Astrocyte of the cerebellum (primary cell): ENCODE measurements at regions not wholly inside any gene's neighbourhood (a gene's known extent, or its start where the extent isn't known, plus 50 kb on each side); places are given as distances from the start of the nearest gene placed in this dataset.

ENCODE experiments used
- DNase-seq: peaks from one replicate; pipeline ENCODE4 v3.0.0-alpha.2; 2011; ENCODE audit warnings: low read depth
- H3K4me3 ChIP-seq: 2 replicates; pipeline ENCODE4 v1.5.1; 2011; ENCODE audit warnings: mild to moderate bottlenecking, low read depth, low read length, moderate library complexity
- in situ Hi-C: cut with HindIII; loops from 2 replicates; pipeline ENCODE4 v1.10.0; 2017; ENCODE audit warnings: low sequenced_read_pairs
- TF ChIP-seq, protein P1 (sequence below): IDR thresholded peaks from 2 replicates; pipeline ENCODE4 v1.5.1; 2012; ENCODE audit warnings: low read length, low read depth, moderate library complexity, mild to moderate bottlenecking; ENCODE audit errors: missing control alignments

- no peak for DNase-seq
- in situ Hi-C loops: no loop called here
- TF ChIP-seq, protein P1, sequence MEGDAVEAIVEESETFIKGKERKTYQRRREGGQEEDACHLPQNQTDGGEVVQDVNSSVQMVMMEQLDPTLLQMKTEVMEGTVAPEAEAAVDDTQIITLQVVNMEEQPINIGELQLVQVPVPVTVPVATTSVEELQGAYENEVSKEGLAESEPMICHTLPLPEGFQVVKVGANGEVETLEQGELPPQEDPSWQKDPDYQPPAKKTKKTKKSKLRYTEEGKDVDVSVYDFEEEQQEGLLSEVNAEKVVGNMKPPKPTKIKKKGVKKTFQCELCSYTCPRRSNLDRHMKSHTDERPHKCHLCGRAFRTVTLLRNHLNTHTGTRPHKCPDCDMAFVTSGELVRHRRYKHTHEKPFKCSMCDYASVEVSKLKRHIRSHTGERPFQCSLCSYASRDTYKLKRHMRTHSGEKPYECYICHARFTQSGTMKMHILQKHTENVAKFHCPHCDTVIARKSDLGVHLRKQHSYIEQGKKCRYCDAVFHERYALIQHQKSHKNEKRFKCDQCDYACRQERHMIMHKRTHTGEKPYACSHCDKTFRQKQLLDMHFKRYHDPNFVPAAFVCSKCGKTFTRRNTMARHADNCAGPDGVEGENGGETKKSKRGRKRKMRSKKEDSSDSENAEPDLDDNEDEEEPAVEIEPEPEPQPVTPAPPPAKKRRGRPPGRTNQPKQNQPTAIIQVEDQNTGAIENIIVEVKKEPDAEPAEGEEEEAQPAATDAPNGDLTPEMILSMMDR: no peak
- H3K4me3 ChIP-seq: no peak overlapping the region
Measured at GRCh38 chr2:128578406-128579390, 260.0 kb upstream of the HS6ST1 start.

DNA sequence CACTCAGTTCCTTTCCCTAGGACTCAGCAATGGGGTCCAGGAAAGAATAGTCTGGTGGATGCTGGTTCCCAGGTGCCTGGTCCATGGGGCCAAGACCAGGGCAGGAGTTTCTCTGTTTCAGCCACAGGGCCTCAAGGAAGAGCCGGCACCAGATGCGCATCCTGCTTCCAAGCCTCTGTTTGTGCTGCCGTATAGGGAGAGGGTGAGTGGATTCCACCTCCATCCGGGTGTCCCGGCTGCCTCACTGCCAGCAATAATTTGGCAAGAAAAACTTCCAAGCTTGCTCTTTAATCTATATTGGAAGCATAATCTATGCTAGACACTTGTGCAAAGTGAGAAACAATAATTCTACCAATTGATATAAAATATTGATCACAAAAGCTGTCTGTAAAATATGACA is 261.2 kb upstream of the HS6ST1 start:
- TF ChIP-seq, protein P1: no peak
- no peak overlapping the region for H3K4me3 ChIP-seq
- in situ Hi-C loops: no loop called here
- DNase-seq: no peak

GRCh38 chr2:128580988-128581848 is 262.6 kb upstream of the HS6ST1 start:
- H3K4me3 ChIP-seq: no peak overlapping the region
- in situ Hi-C loops: no loop called here
- no peak for DNase-seq
- TF ChIP-seq, protein P1: no peak

GRCh38 chr2:128581849-128582244 is 263.2 kb upstream of the HS6ST1 start:
- no peak overlapping the region for H3K4me3 ChIP-seq
- DNase-seq: no peak
- TF ChIP-seq, protein P1: no peak
- in situ Hi-C loops: no loop called here

DNA sequence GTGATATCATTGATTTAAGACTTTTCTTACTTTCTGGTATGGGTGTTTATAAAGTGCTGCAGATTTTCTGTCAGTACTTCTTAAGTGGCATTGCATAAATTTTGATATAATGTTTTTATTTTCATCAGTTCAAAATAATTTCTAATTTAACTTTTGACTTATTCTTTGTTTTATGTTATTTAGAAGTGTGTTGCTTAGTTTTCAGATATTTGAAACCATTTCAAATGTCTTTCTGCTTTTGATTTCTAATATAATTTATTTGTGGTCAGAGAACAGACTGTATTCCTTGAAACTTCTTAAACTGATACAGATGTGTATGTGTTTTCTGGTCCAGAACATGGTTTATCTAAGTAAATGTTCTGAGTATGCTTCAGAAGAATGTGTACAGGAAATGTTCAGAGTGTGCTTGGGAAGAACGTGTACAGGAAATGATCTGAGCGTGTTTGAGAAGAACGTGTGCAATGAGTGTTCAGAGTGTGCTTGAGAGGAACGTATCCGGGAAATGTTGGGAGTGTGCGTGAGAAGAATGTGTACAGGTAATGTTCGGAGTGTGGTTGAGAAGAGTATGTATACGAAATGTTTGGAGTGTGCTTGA is 265.7 kb upstream of the HS6ST1 start:
- TF ChIP-seq, protein P1: no peak
- H3K4me3 ChIP-seq: no peak overlapping the region
- in situ Hi-C loops: no loop called here
- peak; percentile 45 for DNase-seq

- H3K4me3 ChIP-seq: no peak overlapping the region
- TF ChIP-seq, protein P1: no peak
- in situ Hi-C loops: no loop called here
- peak; percentile 18 for DNase-seq
Measured at GRCh38 chr2:128585706-128586105, 267.0 kb upstream of the HS6ST1 start.
